HFF-Myc (cell line): ENCODE measurements at regions not wholly inside any gene's neighbourhood (a gene's known extent, or its start where the extent isn't known, plus 50 kb on each side); places are given as distances from the start of the nearest gene placed in this dataset.
"Not testable (repeated sequence)": the region's sequence is repeated elsewhere in the genome, so short reads cannot be mapped to it uniquely, and the experiment has no call there.

Experiments used
- DNase-seq: peaks from one replicate; pipeline ENCODE4 v3.0.0-alpha.2; 2011; ENCODE audit warnings: low read depth; ENCODE audit errors: extremely low read depth
- H3K4me3 ChIP-seq: replicated peaks from 2 replicates; pipeline ENCODE4 v1.5.1; 2011; ENCODE audit warnings: low read depth, mild to moderate bottlenecking, control low read depth, low read length
- TF ChIP-seq, protein P1 (sequence below): IDR thresholded peaks from 2 replicates; pipeline ENCODE4 v1.5.1; 2012; ENCODE audit warnings: mild to moderate bottlenecking, low read depth, low read length, control low read depth; ENCODE audit errors: missing control alignments

DNA sequence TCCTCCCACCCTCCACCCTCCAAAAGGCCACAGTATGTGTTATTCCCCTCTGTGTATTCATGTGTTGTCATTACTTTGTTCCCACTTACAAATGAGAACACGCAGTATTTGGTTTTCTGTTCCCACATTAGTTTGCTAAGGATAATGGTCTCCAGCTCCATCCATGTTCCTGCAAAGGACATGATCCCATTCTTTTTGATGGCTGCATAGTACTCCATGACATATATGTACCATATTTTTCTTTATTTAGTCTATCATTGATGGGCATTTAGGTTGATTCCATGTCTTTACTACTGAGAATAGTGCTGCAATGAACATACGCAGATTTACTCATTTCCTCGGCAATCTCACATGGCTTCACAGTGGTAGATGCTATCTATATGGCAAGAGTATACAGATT is 453.6 kb upstream of the CFAP20DC start:
- no peak for DNase-seq
- H3K4me3 ChIP-seq = no peak overlapping the region
- TF ChIP-seq, protein P1, sequence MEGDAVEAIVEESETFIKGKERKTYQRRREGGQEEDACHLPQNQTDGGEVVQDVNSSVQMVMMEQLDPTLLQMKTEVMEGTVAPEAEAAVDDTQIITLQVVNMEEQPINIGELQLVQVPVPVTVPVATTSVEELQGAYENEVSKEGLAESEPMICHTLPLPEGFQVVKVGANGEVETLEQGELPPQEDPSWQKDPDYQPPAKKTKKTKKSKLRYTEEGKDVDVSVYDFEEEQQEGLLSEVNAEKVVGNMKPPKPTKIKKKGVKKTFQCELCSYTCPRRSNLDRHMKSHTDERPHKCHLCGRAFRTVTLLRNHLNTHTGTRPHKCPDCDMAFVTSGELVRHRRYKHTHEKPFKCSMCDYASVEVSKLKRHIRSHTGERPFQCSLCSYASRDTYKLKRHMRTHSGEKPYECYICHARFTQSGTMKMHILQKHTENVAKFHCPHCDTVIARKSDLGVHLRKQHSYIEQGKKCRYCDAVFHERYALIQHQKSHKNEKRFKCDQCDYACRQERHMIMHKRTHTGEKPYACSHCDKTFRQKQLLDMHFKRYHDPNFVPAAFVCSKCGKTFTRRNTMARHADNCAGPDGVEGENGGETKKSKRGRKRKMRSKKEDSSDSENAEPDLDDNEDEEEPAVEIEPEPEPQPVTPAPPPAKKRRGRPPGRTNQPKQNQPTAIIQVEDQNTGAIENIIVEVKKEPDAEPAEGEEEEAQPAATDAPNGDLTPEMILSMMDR = no peak

DNA sequence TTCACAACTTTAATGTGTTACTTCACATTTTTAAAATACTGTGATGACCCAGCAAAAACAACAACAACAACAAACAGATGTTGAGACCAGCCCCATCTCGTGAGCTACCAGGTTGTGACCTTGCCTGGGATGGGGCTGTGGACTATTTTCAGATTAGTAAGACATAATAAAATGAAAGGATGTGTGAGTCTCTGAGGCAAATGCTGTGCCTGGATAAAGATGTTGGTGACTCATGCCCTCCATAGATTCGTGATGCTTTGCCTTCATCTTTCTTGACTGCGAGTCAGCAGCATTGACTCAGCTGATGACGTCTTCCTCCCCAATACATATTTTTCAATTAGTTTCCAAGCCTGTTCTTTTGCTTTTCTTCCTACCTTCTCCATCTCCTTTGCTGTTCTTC is 453.0 kb upstream of the CFAP20DC start:
- H3K4me3 ChIP-seq = no peak overlapping the region

DNA sequence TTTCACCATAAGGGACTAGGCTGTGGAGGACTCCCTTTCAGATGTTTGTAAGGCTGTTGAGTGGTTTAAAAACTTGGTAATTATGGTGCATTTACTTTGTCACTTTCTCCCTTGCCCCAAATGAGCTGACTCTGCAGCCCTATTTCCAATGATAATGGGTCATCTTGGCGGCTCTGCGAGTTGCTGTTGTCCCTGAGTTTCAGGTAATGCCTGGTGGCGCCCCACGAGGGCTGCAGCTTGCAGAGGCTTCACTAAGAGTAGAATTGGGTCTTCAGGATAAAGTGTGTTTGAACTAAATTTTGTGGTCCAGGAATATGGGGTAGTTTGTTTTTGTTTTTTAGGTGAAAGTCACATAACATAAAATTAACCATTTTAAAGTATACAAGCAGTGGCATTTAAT is 450.1 kb upstream of the CFAP20DC start:
- no peak for DNase-seq
- TF ChIP-seq, protein P1 = no peak
- no peak overlapping the region for H3K4me3 ChIP-seq

More for the DNA sequence above, 453.0 kb upstream of the CFAP20DC start:
- TF ChIP-seq, protein P1 = no peak
- peak; percentile 30 for DNase-seq

- TF ChIP-seq, protein P1 = no peak
- H3K4me3 ChIP-seq = no peak overlapping the region
- no peak for DNase-seq
Observed at GRCh38 chr3:59499000-59499399, 449.2 kb upstream of the CFAP20DC start.

GRCh38 chr3:59496250-59496649 is 446.4 kb upstream of the CFAP20DC start:
- TF ChIP-seq, protein P1 = no peak
- no peak overlapping the region for H3K4me3 ChIP-seq
- no peak for DNase-seq

- DNase-seq, H3K4me3 ChIP-seq: not testable (repeated sequence)
Observed at GRCh38 chr3:59494969-59495368, 445.1 kb upstream of the CFAP20DC start.

DNA sequence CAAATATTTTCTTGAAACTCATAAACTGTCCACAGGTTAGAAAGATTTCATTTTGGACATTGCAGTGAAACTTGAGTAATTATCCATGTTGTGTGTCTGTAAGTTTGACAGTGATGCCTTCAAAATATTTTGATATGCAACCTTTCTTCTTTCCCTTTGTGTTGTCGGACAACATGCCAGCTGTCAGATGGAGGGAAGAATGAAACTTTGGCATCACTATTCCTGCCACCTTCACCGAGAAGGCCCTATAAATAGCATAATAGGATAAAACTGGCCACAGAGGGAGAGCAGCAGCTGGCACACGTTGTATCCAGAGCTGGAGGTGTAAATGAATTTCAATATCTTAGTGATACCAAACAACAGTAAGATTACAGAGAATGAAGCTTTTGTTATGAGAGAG is 436.7 kb upstream of the CFAP20DC start:
- H3K4me3 ChIP-seq = no peak overlapping the region
- TF ChIP-seq, protein P1 = no peak
- DNase-seq = no peak

GRCh38 chr3:59483191-59483590 is 433.4 kb upstream of the CFAP20DC start:
- H3K4me3 ChIP-seq = no peak overlapping the region
- TF ChIP-seq, protein P1 = no peak
- no peak for DNase-seq
